ENCODE measurements at regions not wholly inside any gene's neighbourhood (a gene's known extent, or its start where the extent isn't known, plus 50 kb on each side); places are given as distances from the start of the nearest gene placed in this dataset.

- DNase-seq (ENCODE audit: low read depth, low spot score) (no peak), ATAC-seq (no peak)
- no peaks in the 10 kb centered on the region for H3K4me1 ChIP-seq (ENCODE audit: control insufficient read depth in 1 of 2, insufficient read depth in 2 of 2, low read length in 2 of 2)
- no peak overlapping the region for H3K9ac ChIP-seq (ENCODE audit: low read length)
- intact Hi-C loops (cut with micrococcal nuclease), result no loop called here
- CTCF ChIA-PET, result no interaction called here
- H3K9me2 ChIP-seq (ENCODE audit: insufficient read depth), result no peaks in the 10 kb centered on the region
- H4K20me1 ChIP-seq (ENCODE audit: insufficient read depth), result no peaks in the 10 kb centered on the region
- no peaks in the 10 kb centered on the region for H3K9me3 ChIP-seq (ENCODE audit: control insufficient read depth in 1 of 2, insufficient read depth in 1 of 2, low read depth in 1 of 2, low read length in 2 of 2)
- no peaks in the 10 kb centered on the region for H3K79me2 ChIP-seq (ENCODE audit: insufficient read depth, low read length)
- H3K4me3 ChIP-seq (replicated peaks in 1 of 2; ENCODE audit: low read depth in 1 of 2, low read length in 2 of 2), result no peak overlapping the region
- H3K27ac ChIP-seq (ENCODE audit: low read depth, low read length), result no peak overlapping the region
- RAD21 ChIA-PET (ENCODE audit: low non-redundant PET in 1 of 2, low total read pairs in 2 of 2, uncharacterized antibody in 2 of 2, unreplicated experiment in 2 of 2), result no interaction called here
- no peaks in the 10 kb centered on the region for H3K36me3 ChIP-seq (ENCODE audit: control insufficient read depth in 1 of 2, insufficient read depth in 2 of 2, low read length in 2 of 2)
- TF ChIP-seq ELF1 (IDR thresholded peaks at IDR 0.05; ENCODE audit: borderline replicate concordance, low read depth) (no peak), POLR2AphosphoS5 (IDR thresholded peaks at IDR 0.05; ENCODE audit: low read depth, low read length) (no peak), ZBTB33 (IDR thresholded peaks at IDR 0.05; ENCODE audit: extremely low read depth, insufficient replicate concordance, low read length) (no peak), ATF3 (IDR thresholded peaks at IDR 0.05) (no peak), ZFX (IDR thresholded peaks at IDR 0.05) (no peak), RAD21 (IDR thresholded peaks at IDR 0.05; ENCODE audit: low read depth) (no peak), MAX (IDR thresholded peaks at IDR 0.05) (no peak), FOSL1 (IDR thresholded peaks at IDR 0.05; ENCODE audit: low read depth) (no peak)
- no TSS peak for BruUV-seq (replicated peaks)
- no peak overlapping the region for H3K4me2 ChIP-seq (ENCODE audit: low read length)
- POLR2A ChIA-PET, result no interaction called here
- H3K27me3 ChIP-seq (ENCODE audit: insufficient read depth, low read length), result peaks cover 17% of the 10 kb centered on the region; the same call in 1 of the 2 replicates
- H2AFZ ChIP-seq (ENCODE audit: low read depth, low read length, poor library complexity, severe bottlenecking), result no peak overlapping the region
Measured at GRCh38 chr10:78595269-78595619, 473.5 kb upstream of the ZMIZ1 start.

- Histone ChIP-seq H3K4me1 (ENCODE audit: control insufficient read depth in 1 of 2, insufficient read depth in 2 of 2, low read length in 2 of 2) (no peaks in the 10 kb centered on the region), H3K36me3 (ENCODE audit: control insufficient read depth in 1 of 2, insufficient read depth in 2 of 2, low read length in 2 of 2) (no peaks in the 10 kb centered on the region), H4K20me1 (ENCODE audit: insufficient read depth) (no peaks in the 10 kb centered on the region), H3K27ac (ENCODE audit: low read depth, low read length) (no peak overlapping the region), H2AFZ (ENCODE audit: low read depth, low read length, poor library complexity, severe bottlenecking) (no peak overlapping the region), H3K9ac (ENCODE audit: low read length) (no peak overlapping the region), H3K4me3 (replicated peaks in 1 of 2; ENCODE audit: low read depth in 1 of 2, low read length in 2 of 2) (no peak overlapping the region), H3K4me2 (ENCODE audit: low read length) (no peak overlapping the region), H3K9me2 (ENCODE audit: insufficient read depth) (no peaks in the 10 kb centered on the region), H3K79me2 (ENCODE audit: insufficient read depth, low read length) (no peaks in the 10 kb centered on the region), H3K27me3 (ENCODE audit: insufficient read depth, low read length) (peaks cover 27% of the 10 kb centered on the region; the same call in 1 of the 2 replicates), H3K9me3 (ENCODE audit: control insufficient read depth in 1 of 2, insufficient read depth in 1 of 2, low read depth in 1 of 2, low read length in 2 of 2) (no peaks in the 10 kb centered on the region)
- POLR2A ChIA-PET, result no interaction called here
- ATAC-seq, result no peak
- intact Hi-C loops (cut with micrococcal nuclease), result no loop called here
- no TSS peak for BruUV-seq (replicated peaks)
- TF ChIP-seq POLR2AphosphoS5 (IDR thresholded peaks at IDR 0.05; ENCODE audit: low read depth, low read length) (no peak), JUND (IDR thresholded peaks at IDR 0.05) (no peak), ELF1 (IDR thresholded peaks at IDR 0.05; ENCODE audit: borderline replicate concordance, low read depth) (no peak), SIN3A (IDR thresholded peaks at IDR 0.05; ENCODE audit: low read depth) (no peak), EZH2phosphoT487 (IDR thresholded peaks at IDR 0.05; ENCODE audit: borderline replicate concordance) (no peak), POLR2A (IDR thresholded peaks at IDR 0.05; ENCODE audit: borderline replicate concordance, extremely low read depth, insufficient read depth, insufficient read length) (no peak), RAD21 (IDR thresholded peaks at IDR 0.05; ENCODE audit: low read depth) (no peak)
- CTCF ChIA-PET, result no interaction called here
- no peak for DNase-seq (ENCODE audit: low read depth, low spot score)
- RAD21 ChIA-PET (ENCODE audit: low non-redundant PET in 1 of 2, low total read pairs in 2 of 2, uncharacterized antibody in 2 of 2, unreplicated experiment in 2 of 2), result no interaction called here
Measured at GRCh38 chr10:78596556-78596955, 472.2 kb upstream of the ZMIZ1 start.

Data from HCT116 (cell line).